ENCODE measurements at regions not wholly inside any gene's neighbourhood (a gene's known extent, or its start where the extent isn't known, plus 50 kb on each side); places are given as distances from the start of the nearest gene placed in this dataset.

- TF ChIP-seq GTF2F1 (IDR thresholded peaks at IDR 0.05; ENCODE audit: borderline replicate concordance, low read depth, low read length) = no peak
- no peak for TF ChIP-seq EZH2 (IDR thresholded peaks at IDR 0.05; ENCODE audit: low read depth, low read length, severe bottlenecking)
- TF ChIP-seq MAX (IDR thresholded peaks at IDR 0.05) = no peak
- no peak for TF ChIP-seq CREB1 (IDR thresholded peaks at IDR 0.05)
- TF ChIP-seq FOSL1 (IDR thresholded peaks at IDR 0.05; ENCODE audit: insufficient read depth, low read depth, low read length) = no peak
Measured at GRCh38 chr1:218712677-218713076, 367.5 kb downstream of the TGFB2 start.
